ENCODE measurements at regions not wholly inside any gene's neighbourhood (a gene's known extent, or its start where the extent isn't known, plus 50 kb on each side); places are given as distances from the start of the nearest gene placed in this dataset.

GRCh38 chr7:52287698-52288097 lies 747.7 kb upstream of the POM121L12 start:
- H3K4me1 ChIP-seq (replicated peaks in 1 of 4; ENCODE audit: control insufficient read depth in 3 of 4, insufficient read depth in 4 of 4, low read length in 3 of 4): no peaks in the 10 kb centered on the region
- FAIRE-seq: no peak
- DNase-seq (ENCODE audit: low read depth in 1 of 2, low spot score in 2 of 2): no peak
- H2BK120ac ChIP-seq (replicated peaks; ENCODE audit: low read depth, low read length): no peak overlapping the region
- 96% methylated on average over 1 of the region's 1 CpG; no CpG with 5 or more reads in 1 of the 2 experiments for WGBS, 2 experiments (ENCODE audit: extremely low coverage in 1 of 2, insufficient coverage in 1 of 2, insufficient read length in 1 of 2, insufficient replicate concordance in 2 of 2, low coverage in 1 of 2, low lambda C conversion rate in 2 of 2, missing lambda C conversion rate in 1 of 2)
- H3K9ac ChIP-seq (replicated peaks in 1 of 4; ENCODE audit: extremely low read depth in 1 of 4, low read depth in 3 of 4, low read length in 3 of 4): no peak overlapping the region
- no peak overlapping the region for H4K91ac ChIP-seq (replicated peaks; ENCODE audit: insufficient read length, low read length)
- H3K36me3 ChIP-seq (ENCODE audit: control insufficient read depth in 2 of 4, insufficient read depth in 4 of 4, low read length in 3 of 4): no peaks in the 10 kb centered on the region
- H3K4ac ChIP-seq (replicated peaks; ENCODE audit: insufficient read length, low read depth, low read length): no peak overlapping the region
- CTCF ChIA-PET (ENCODE audit: partially characterized antibody): no interaction called here
- no peak overlapping the region for H3K14ac ChIP-seq (ENCODE audit: insufficient read length)
- POLR2A ChIA-PET (ENCODE audit: partially characterized antibody): no interaction called here
- no peak overlapping the region for H2AFZ ChIP-seq (ENCODE audit: low read length)
- no peaks in the 10 kb centered on the region for H3K79me2 ChIP-seq (ENCODE audit: control insufficient read depth in 1 of 2, insufficient read depth in 2 of 2, low read length in 2 of 2)
- H2BK15ac ChIP-seq (ENCODE audit: low read length): no peak overlapping the region
- no peak overlapping the region for H3K4me3 ChIP-seq (ENCODE audit: extremely low read depth in 1 of 4, insufficient read depth in 2 of 4, low read depth in 3 of 4, low read length in 4 of 4)
- no peak overlapping the region for H3K23ac ChIP-seq (ENCODE audit: insufficient read length)
- H3K56ac ChIP-seq (replicated peaks; ENCODE audit: insufficient read length, low read depth, low read length): no peak overlapping the region
- no peaks in the 10 kb centered on the region for H3K79me1 ChIP-seq (ENCODE audit: low read depth, low read length)
- no peak overlapping the region for H3K27ac ChIP-seq (ENCODE audit: low read depth, low read length)
- H2BK20ac ChIP-seq (ENCODE audit: low read length): no peak overlapping the region
- no peak overlapping the region for H3K4me2 ChIP-seq (ENCODE audit: insufficient read depth in 1 of 2, low read depth in 2 of 2, low read length in 2 of 2)
- no peak overlapping the region for H2BK5ac ChIP-seq (ENCODE audit: low read depth, low read length)
- no peaks in the 10 kb centered on the region for H3K27me3 ChIP-seq (replicated peaks in 1 of 4; ENCODE audit: control insufficient read depth in 3 of 4, extremely low read depth in 1 of 4, insufficient read depth in 3 of 4, low read length in 3 of 4)
- H4K20me1 ChIP-seq (replicated peaks in 1 of 2; ENCODE audit: control insufficient read depth in 1 of 2, insufficient read depth in 2 of 2, low read length in 2 of 2): no peaks in the 10 kb centered on the region
- no peaks in the 10 kb centered on the region for H3K9me3 ChIP-seq (ENCODE audit: insufficient read depth in 2 of 2, low read depth in 1 of 2, low read length in 1 of 2)
- no peak overlapping the region for H2BK12ac ChIP-seq (ENCODE audit: low read depth, low read length)
- H2AK5ac ChIP-seq (ENCODE audit: low read depth, low read length): no peak overlapping the region
- no peak overlapping the region for H4K5ac ChIP-seq (ENCODE audit: insufficient read length, low read depth, low read length)
- H3K23me2 ChIP-seq (ENCODE audit: low read depth, low read length): no peaks in the 10 kb centered on the region
- no peak overlapping the region for H3K18ac ChIP-seq (ENCODE audit: extremely low read depth, low read length)
- no peak overlapping the region for H4K8ac ChIP-seq (ENCODE audit: extremely low read depth, insufficient read depth, low read length)
- TF ChIP-seq CHD1 (IDR thresholded peaks at IDR 0.05; ENCODE audit: low read depth, low read length): no peak
- TF ChIP-seq SP1 (IDR thresholded peaks at IDR 0.05; ENCODE audit: low read depth, low read length): no peak
- TF ChIP-seq ASH2L (IDR thresholded peaks at IDR 0.05; ENCODE audit: low read length): no peak
- no peak for TF ChIP-seq MAFK (IDR thresholded peaks at IDR 0.05; ENCODE audit: low read depth, low read length)
- no peak for TF ChIP-seq SAP30 (IDR thresholded peaks at IDR 0.05; ENCODE audit: insufficient read depth, insufficient replicate concordance, low read length)
- TF ChIP-seq HDAC2 (IDR thresholded peaks at IDR 0.05; ENCODE audit: borderline replicate concordance in 1 of 2, low read depth in 2 of 2, low read length in 2 of 2): no peak
- TF ChIP-seq EGR1 (IDR thresholded peaks at IDR 0.05; ENCODE audit: borderline replicate concordance, low read depth, low read length): no peak
- TF ChIP-seq RFX5 (IDR thresholded peaks at IDR 0.05; ENCODE audit: borderline replicate concordance, low read depth, low read length): no peak
- no peak for TF ChIP-seq POLR2AphosphoS5 (IDR thresholded peaks at IDR 0.05; ENCODE audit: low read depth, low read length)
- no peak for TF ChIP-seq EZH2 (IDR thresholded peaks at IDR 0.05; ENCODE audit: low read depth, low read length, severe bottlenecking)
- no peak for TF ChIP-seq SIN3A (conservative IDR thresholded peaks at IDR 0.05 in 1 of 2, IDR thresholded peaks at IDR 0.05 in 1 of 2; ENCODE audit: low read depth in 1 of 2, low read length in 2 of 2)
- no peak for TF ChIP-seq CREB1 (IDR thresholded peaks at IDR 0.05)
- TF ChIP-seq NRF1 (IDR thresholded peaks at IDR 0.05; ENCODE audit: low read depth, low read length): no peak
- no peak for TF ChIP-seq ZNF274 (IDR thresholded peaks at IDR 0.05; ENCODE audit: borderline replicate concordance, extremely low read depth, low read length)

Data from H1 (cell line).